Hepatocyte (in vitro differentiated cells): ENCODE measurements at regions not wholly inside any gene's neighbourhood (a gene's known extent, or its start where the extent isn't known, plus 50 kb on each side); places are given as distances from the start of the nearest gene placed in this dataset.

Source experiments
- DNase-seq: peaks from one replicate; pipeline ENCODE4 v3.0.0-alpha.2; 2016; ENCODE audit warnings: low spot score
- H2AFZ ChIP-seq: fragments of 200-600 bp; sonication (generic); 2 replicates; pipeline ENCODE4 v1.6.0; 2016; ENCODE audit warnings: antibody characterized with exemption, mild to moderate bottlenecking
- H3K27ac ChIP-seq: fragments of 200-600 bp; sonication (generic); 2 replicates; pipeline ENCODE4 v1.5.1; 2016; ENCODE audit warnings: mild to moderate bottlenecking
- H3K27me3 ChIP-seq: fragments of 200-600 bp; sonication (generic); 2 replicates; pipeline ENCODE4 v1.6.1; 2016
- H3K36me3 ChIP-seq: fragments of 200-600 bp; sonication (generic); replicated peaks from 2 replicates; pipeline ENCODE4 v1.5.1; 2016; ENCODE audit warnings: low read depth; ENCODE audit not compliant: insufficient read depth
- H3K4me1 ChIP-seq: fragments of 200-600 bp; sonication (generic); 2 replicates; pipeline ENCODE4 v1.5.1; 2016; ENCODE audit warnings: mild to moderate bottlenecking, moderate library complexity; ENCODE audit not compliant: insufficient read depth
- H3K4me2 ChIP-seq: fragments of 200-600 bp; sonication (generic); 2 replicates; pipeline ENCODE4 v1.6.0; 2016
- H3K4me3 ChIP-seq: fragments of 200-600 bp; sonication (generic); 2 replicates; pipeline ENCODE4 v1.5.1; 2016; ENCODE audit warnings: mild to moderate bottlenecking
- H3K79me2 ChIP-seq: fragments of 200-600 bp; sonication (generic); 2 replicates; pipeline ENCODE4 v1.6.0; 2017; ENCODE audit warnings: mild to moderate bottlenecking
- H3K9me2 ChIP-seq: fragments of 200-600 bp; sonication (generic); replicated peaks from 2 replicates; pipeline ENCODE4 v1.6.0; 2017; ENCODE audit warnings: mild to moderate bottlenecking; ENCODE audit not compliant: insufficient read depth
- H3K9me3 ChIP-seq: fragments of 200-600 bp; sonication (generic); 2 replicates; pipeline ENCODE4 v1.5.1; 2016; ENCODE audit warnings: low read depth, mild to moderate bottlenecking
- H4K20me1 ChIP-seq: fragments of 200-600 bp; sonication (generic); 2 replicates; pipeline ENCODE4 v1.6.0; 2016; ENCODE audit warnings: mild to moderate bottlenecking; ENCODE audit not compliant: insufficient read depth, poor library complexity, severe bottlenecking
- CTCF ChIP-seq: fragments of 200-600 bp; sonication (generic); IDR thresholded peaks from 2 replicates; pipeline ENCODE4 v1.5.1; 2016; ENCODE audit warnings: antibody characterized with exemption, mild to moderate bottlenecking; ENCODE audit not compliant: poor library complexity
- EZH2 ChIP-seq: fragments of 200-600 bp; sonication (generic); IDR thresholded peaks from 2 replicates; pipeline ENCODE4 v1.6.1; 2016; ENCODE audit warnings: antibody characterized with exemption, mild to moderate bottlenecking, borderline replicate concordance
- EZH2phosphoT487 ChIP-seq: fragments of 200-600 bp; sonication (generic); IDR thresholded peaks from one replicate; pipeline ENCODE4 v1.6.1; 2018; ENCODE audit warnings: antibody characterized with exemption, mild to moderate bottlenecking, low read depth, moderate library complexity; ENCODE audit not compliant: unreplicated experiment, severe bottlenecking
- WGBS: methylation state at CpG from one replicate; pipeline ENCODE4 v1.1.6; 2016; ENCODE audit warnings: low lambda C conversion rate; ENCODE audit errors: missing lambda C conversion rate; 5-methylcytosine and 5-hydroxymethylcytosine counted together

GRCh38 chr3:5388091-5388490, 200.6 kb downstream of the EDEM1 start:
- Histone ChIP-seq H3K4me3 (no peak overlapping the region), H3K79me2 (no peaks in the 10 kb centered on the region), H3K36me3 (no peaks in the 10 kb centered on the region), H4K20me1 (no peaks in the 10 kb centered on the region), H3K4me2 (no peak overlapping the region), H3K9me3 (no peaks in the 10 kb centered on the region), H2AFZ (no peak overlapping the region), H3K27ac (no peak overlapping the region), H3K9me2 (no peaks in the 10 kb centered on the region), H3K27me3 (no peaks in the 10 kb centered on the region), H3K4me1 (no peaks in the 10 kb centered on the region)
- no peak for DNase-seq
- TF ChIP-seq EZH2 (no peak), EZH2phosphoT487 (no peak), CTCF (no peak)
- 85% methylated on average over 1 of the region's 1 CpG for WGBS

GRCh38 chr3:5389057-5389456, 201.6 kb downstream of the EDEM1 start:
- WGBS, result 49% methylated on average over 4 of the region's 4 CpGs
- Histone ChIP-seq H3K9me3 (no peaks in the 10 kb centered on the region), H3K27ac (peak overlapping the region; percentile 36), H3K27me3 (no peaks in the 10 kb centered on the region), H3K9me2 (no peaks in the 10 kb centered on the region), H3K4me2 (no peak overlapping the region), H3K79me2 (no peaks in the 10 kb centered on the region), H4K20me1 (no peaks in the 10 kb centered on the region), H3K4me3 (no peak overlapping the region), H3K36me3 (no peaks in the 10 kb centered on the region), H3K4me1 (no peaks in the 10 kb centered on the region), H2AFZ (no peak overlapping the region)
- peak; percentile 44 for DNase-seq
- TF ChIP-seq EZH2phosphoT487 (no peak), CTCF (no peak)

- TF ChIP-seq CTCF (no peak), EZH2phosphoT487 (no peak), EZH2 (no peak)
- H3K4me2 ChIP-seq, result no peak overlapping the region
Observed at GRCh38 chr3:5390221-5390620, 202.7 kb downstream of the EDEM1 start.

More at GRCh38 chr3:5390221-5390620, 202.7 kb downstream of the EDEM1 start:
- H3K27ac ChIP-seq, result no peak overlapping the region
- no peaks in the 10 kb centered on the region for H3K36me3 ChIP-seq
- DNase-seq, result no peak
- no peaks in the 10 kb centered on the region for H3K79me2 ChIP-seq
- H3K9me3 ChIP-seq, result no peaks in the 10 kb centered on the region
- H3K27me3 ChIP-seq, result no peaks in the 10 kb centered on the region
- H2AFZ ChIP-seq, result no peak overlapping the region
- H3K4me3 ChIP-seq, result no peak overlapping the region
- no peaks in the 10 kb centered on the region for H3K4me1 ChIP-seq
- no peaks in the 10 kb centered on the region for H4K20me1 ChIP-seq
- WGBS, result 68% methylated on average over 5 of the region's 5 CpGs
- no peaks in the 10 kb centered on the region for H3K9me2 ChIP-seq
